ENCODE measurements at regions not wholly inside any gene's neighbourhood (a gene's known extent, or its start where the extent isn't known, plus 50 kb on each side); places are given as distances from the start of the nearest gene placed in this dataset.

- no peak for TF ChIP-seq CTCF (IDR thresholded peaks at IDR 0.05)
- no peak for TF ChIP-seq EZH2 (IDR thresholded peaks at IDR 0.05; ENCODE audit: borderline replicate concordance, insufficient read depth, low read depth, low read length, poor library complexity, severe bottlenecking)
Measured at GRCh38 chr13:59476366-59476765, 687.4 kb downstream of the DIAPH3 start.
